DOHH2 (cell line): ENCODE measurements at regions not wholly inside any gene's neighbourhood (a gene's known extent, or its start where the extent isn't known, plus 50 kb on each side); places are given as distances from the start of the nearest gene placed in this dataset.
"Not testable (repeated sequence)": the region's sequence is repeated elsewhere in the genome, so short reads cannot be mapped to it uniquely, and the experiment has no call there.

ENCODE experiments used
- H3F3A ChIP-seq: fragments of 200-600 bp; sonication (generic), shearing (Covaris generic); 2 replicates; pipeline ENCODE4 v1.6.0; 2016; ENCODE audit warnings: antibody characterized with exemption, mild to moderate bottlenecking; ENCODE audit not compliant: control insufficient read depth, insufficient read depth
- H3K27ac ChIP-seq: fragments of 200-600 bp; sonication (generic); 2 replicates; pipeline ENCODE4 v1.5.1; 2014; ENCODE audit warnings: low read depth, mild to moderate bottlenecking, low read length, moderate library complexity
- H3K27me3 ChIP-seq: fragments of 200-600 bp; sonication (generic); 2 replicates; pipeline ENCODE4 v1.6.1; 2014; ENCODE audit warnings: mild to moderate bottlenecking, low read length, mixed read lengths; ENCODE audit not compliant: control insufficient read depth
- H3K36me3 ChIP-seq: fragments of 200-600 bp; sonication (generic); 2 replicates; pipeline ENCODE4 v1.6.1; 2014; ENCODE audit warnings: mild to moderate bottlenecking, low read length, moderate library complexity, mixed read lengths; ENCODE audit not compliant: control insufficient read depth
- H3K4me1 ChIP-seq: fragments of 200-600 bp; sonication (generic); 2 replicates; pipeline ENCODE4 v1.6.1; 2014; ENCODE audit warnings: mild to moderate bottlenecking, low read length, mixed read lengths; ENCODE audit not compliant: control insufficient read depth
- H3K4me2 ChIP-seq: fragments of 200-600 bp; sonication (generic); 2 replicates; pipeline ENCODE4 v1.6.0; 2014; ENCODE audit warnings: mild to moderate bottlenecking, low read length, moderate library complexity
- H3K4me3 ChIP-seq: fragments of 200-600 bp; sonication (generic); 2 replicates; pipeline ENCODE4 v1.5.1; 2014; ENCODE audit warnings: mild to moderate bottlenecking, low read length, mixed read lengths
- H3K79me2 ChIP-seq: fragments of 200-600 bp; sonication (generic); 2 replicates; pipeline ENCODE4 v1.6.1; 2014; ENCODE audit warnings: mild to moderate bottlenecking, low read length, mixed read lengths; ENCODE audit not compliant: control insufficient read depth
- H3K9me2 ChIP-seq: fragments of 200-600 bp; sonication (generic); replicated peaks from 2 replicates; pipeline ENCODE4 v1.6.1; 2014; ENCODE audit warnings: mild to moderate bottlenecking, low read length, mixed read lengths; ENCODE audit not compliant: control insufficient read depth
- H3K9me3 ChIP-seq: fragments of 200-600 bp; sonication (generic); 2 replicates; pipeline ENCODE4 v1.6.1; 2014; ENCODE audit warnings: antibody characterized with exemption, low read length, mixed read lengths; ENCODE audit not compliant: control insufficient read depth, insufficient read depth
- H4K20me1 ChIP-seq: fragments of 200-600 bp; sonication (generic); 2 replicates; pipeline ENCODE4 v1.6.0; 2014; ENCODE audit warnings: low read depth, mild to moderate bottlenecking, antibody characterized with exemption, low read length, moderate library complexity; ENCODE audit not compliant: control insufficient read depth, insufficient read depth
- CTCF ChIP-seq: fragments of 200-600 bp; sonication (generic); IDR thresholded peaks from one replicate; pipeline ENCODE4 v1.5.1; 2014; ENCODE audit warnings: antibody characterized with exemption, mild to moderate bottlenecking, low read depth, low read length; ENCODE audit not compliant: poor library complexity, severe bottlenecking
- EZH2phosphoT487 ChIP-seq: fragments of 200-600 bp; sonication (generic); IDR thresholded peaks from 2 replicates; pipeline ENCODE4 v1.6.1; 2017; ENCODE audit warnings: borderline replicate concordance, mild to moderate bottlenecking, antibody characterized with exemption, low read length, moderate library complexity, mixed read lengths

- H3K9me3 ChIP-seq, result no peaks in the 10 kb centered on the region; the same call in 1 of the 2 replicates
- H3K36me3 ChIP-seq, result no peaks in the 10 kb centered on the region
- H4K20me1 ChIP-seq, result no peaks in the 10 kb centered on the region
- H3K9me2 ChIP-seq, result no peaks in the 10 kb centered on the region
- H3K4me1 ChIP-seq, result no peaks in the 10 kb centered on the region
- H3K79me2 ChIP-seq, result no peaks in the 10 kb centered on the region
- TF ChIP-seq CTCF (no peak), EZH2phosphoT487 (no peak)
- no peaks in the 10 kb centered on the region for H3F3A ChIP-seq
- no peak overlapping the region for H3K4me3 ChIP-seq
- H3K27me3 ChIP-seq, result no peaks in the 10 kb centered on the region
- H3K4me2 ChIP-seq, result no peak overlapping the region
- no peak overlapping the region for H3K27ac ChIP-seq
These were observed 216.4 kb upstream of the SGCG start for GRCh38 chr13:22964245-22964966.

GRCh38 chr13:22965011-22965857 lies 215.5 kb upstream of the SGCG start:
- not testable (repeated sequence) for H3K4me3 ChIP-seq, H4K20me1 ChIP-seq, H3F3A ChIP-seq, H3K4me2 ChIP-seq, H3K9me2 ChIP-seq, H3K27me3 ChIP-seq, H3K27ac ChIP-seq, H3K9me3 ChIP-seq, H3K4me1 ChIP-seq, H3K79me2 ChIP-seq, H3K36me3 ChIP-seq

GRCh38 chr13:22965858-22966239 lies 214.9 kb upstream of the SGCG start:
- not testable (repeated sequence) for H3F3A ChIP-seq, H3K27ac ChIP-seq, H3K4me2 ChIP-seq, H3K4me1 ChIP-seq, H3K9me3 ChIP-seq, H3K4me3 ChIP-seq, H3K9me2 ChIP-seq, H3K36me3 ChIP-seq, H3K79me2 ChIP-seq, H3K27me3 ChIP-seq, H4K20me1 ChIP-seq

GRCh38 chr13:22966753-22967152 lies 214.0 kb upstream of the SGCG start:
- H3K9me3 ChIP-seq, H3K4me2 ChIP-seq, H4K20me1 ChIP-seq, H3K4me3 ChIP-seq, H3K27me3 ChIP-seq, H3K27ac ChIP-seq, H3K4me1 ChIP-seq, H3K79me2 ChIP-seq, H3K36me3 ChIP-seq, H3F3A ChIP-seq, H3K9me2 ChIP-seq: not testable (repeated sequence)

- no peaks in the 10 kb centered on the region for H3K9me3 ChIP-seq
- no peaks in the 10 kb centered on the region for H4K20me1 ChIP-seq
- no peak for TF ChIP-seq EZH2phosphoT487
- TF ChIP-seq CTCF, result no peak
- H3K4me2 ChIP-seq, result no peak overlapping the region
- H3K9me2 ChIP-seq, result no peaks in the 10 kb centered on the region
- no peak overlapping the region for H3K4me3 ChIP-seq
- H3K27me3 ChIP-seq, result no peaks in the 10 kb centered on the region
- no peaks in the 10 kb centered on the region for H3F3A ChIP-seq
- H3K36me3 ChIP-seq, result no peaks in the 10 kb centered on the region
- no peaks in the 10 kb centered on the region for H3K4me1 ChIP-seq
- H3K27ac ChIP-seq, result no peak overlapping the region
- H3K79me2 ChIP-seq, result no peaks in the 10 kb centered on the region
These were observed 213.1 kb upstream of the SGCG start for GRCh38 chr13:22967669-22968068.
